SIG-M5 (cell line): ENCODE measurements at regions not wholly inside any gene's neighbourhood (a gene's known extent, or its start where the extent isn't known, plus 50 kb on each side); places are given as distances from the start of the nearest gene placed in this dataset.
"Not testable (repeated sequence)": the region's sequence is repeated elsewhere in the genome, so short reads cannot be mapped to it uniquely, and the experiment has no call there.

Experiments
- DNase-seq: peaks from one replicate; lab custom pipeline; 2025; lab: John Stamatoyannopoulos, UW

GRCh38 chr4:129998436-129999150 is 902.6 kb downstream of the C4orf33 start:
- no peak for DNase-seq

GRCh38 chr4:129999156-129999555 is 903.2 kb downstream of the C4orf33 start:
- no peak for DNase-seq

GRCh38 chr4:130008461-130008860 is 912.5 kb downstream of the C4orf33 start:
- no peak for DNase-seq

GRCh38 chr4:130012806-130013205 is 916.9 kb downstream of the C4orf33 start:
- not testable (repeated sequence) for DNase-seq

GRCh38 chr4:130021706-130022105 is 925.8 kb downstream of the C4orf33 start:
- no peak for DNase-seq

GRCh38 chr4:130023088-130023487 is 927.1 kb downstream of the C4orf33 start:
- DNase-seq: no peak

- DNase-seq: no peak
These were observed 929.7 kb downstream of the C4orf33 start for GRCh38 chr4:130025701-130026100.

GRCh38 chr4:130026185-130026584 is 930.2 kb downstream of the C4orf33 start:
- DNase-seq: no peak

GRCh38 chr4:130027973-130028372 is 932.0 kb downstream of the C4orf33 start:
- DNase-seq: no peak

- peak; percentile 19 for DNase-seq
These were observed 932.6 kb downstream of the C4orf33 start for GRCh38 chr4:130028552-130028951.

- DNase-seq: no peak
These were observed 933.5 kb downstream of the C4orf33 start for GRCh38 chr4:130029442-130029841.

- DNase-seq: no peak
These were observed 935.9 kb downstream of the C4orf33 start for GRCh38 chr4:130031858-130032257.

GRCh38 chr4:130033657-130034056 is 937.7 kb downstream of the C4orf33 start:
- not testable (repeated sequence) for DNase-seq

GRCh38 chr4:130034876-130035275 is 938.9 kb downstream of the C4orf33 start:
- no peak for DNase-seq

GRCh38 chr4:130035391-130035790 is 939.4 kb downstream of the C4orf33 start:
- no peak for DNase-seq

GRCh38 chr4:130037866-130038265 is 941.9 kb downstream of the C4orf33 start:
- not testable (repeated sequence) for DNase-seq

- not testable (repeated sequence) for DNase-seq
These were observed 942.6 kb downstream of the C4orf33 start for GRCh38 chr4:130038540-130038939.

GRCh38 chr4:130043732-130044160 is 947.8 kb downstream of the C4orf33 start:
- DNase-seq: no peak

GRCh38 chr4:130044788-130045531 is 949.0 kb downstream of the C4orf33 start:
- DNase-seq: no peak

- no peak for DNase-seq
These were observed 957.8 kb downstream of the C4orf33 start for GRCh38 chr4:130053723-130054122.

GRCh38 chr4:130054908-130055307 is 959.0 kb downstream of the C4orf33 start:
- no peak for DNase-seq

- DNase-seq: no peak
These were observed 960.3 kb downstream of the C4orf33 start for GRCh38 chr4:130056286-130056685.

GRCh38 chr4:130064471-130064870 is 968.5 kb downstream of the C4orf33 start:
- no peak for DNase-seq
